NCI-H2107 treated with DMSO at 0.1 percent for 48 hours (cell line): ENCODE measurements at regions not wholly inside any gene's neighbourhood (a gene's known extent, or its start where the extent isn't known, plus 50 kb on each side); places are given as distances from the start of the nearest gene placed in this dataset.

Source experiments
- DNase-seq: peaks from one replicate; lab custom pipeline; 2025; ENCODE audit not compliant: unreplicated experiment; lab: John Stamatoyannopoulos, UW

DNA sequence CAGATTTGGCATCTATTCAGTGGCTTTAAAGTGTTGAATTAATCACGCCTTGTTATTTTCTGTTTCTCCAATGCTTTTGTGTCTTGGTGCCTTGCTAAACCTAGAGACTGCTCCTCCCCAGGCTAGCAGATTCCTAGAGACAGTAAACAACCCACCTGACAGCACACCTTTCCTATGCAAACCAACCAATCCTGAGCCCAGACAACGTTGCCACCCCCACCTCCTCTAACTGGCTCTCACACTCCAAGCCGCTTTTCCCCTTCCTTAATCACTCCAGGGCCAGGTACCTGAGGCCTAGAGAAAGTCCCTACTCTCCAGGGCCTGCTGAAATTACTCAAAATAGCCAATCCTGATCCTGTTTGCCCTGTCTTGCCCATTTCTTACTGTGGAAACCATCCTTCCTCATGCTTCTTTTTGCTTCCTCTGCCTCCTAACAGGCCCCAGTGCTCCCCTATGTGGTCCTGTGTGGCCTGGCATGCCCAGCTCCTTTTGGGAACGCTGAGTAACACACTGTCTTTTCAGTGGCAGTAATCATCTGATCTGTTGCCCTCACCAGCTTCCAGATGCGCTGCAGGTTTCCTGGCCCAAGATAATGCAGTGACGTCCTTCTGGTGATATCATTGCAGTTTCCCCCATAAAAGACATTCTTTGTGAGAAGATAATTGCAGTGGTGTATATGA is 53.4 kb downstream of the GAS1 start:
- DNase-seq: no peak

DNA sequence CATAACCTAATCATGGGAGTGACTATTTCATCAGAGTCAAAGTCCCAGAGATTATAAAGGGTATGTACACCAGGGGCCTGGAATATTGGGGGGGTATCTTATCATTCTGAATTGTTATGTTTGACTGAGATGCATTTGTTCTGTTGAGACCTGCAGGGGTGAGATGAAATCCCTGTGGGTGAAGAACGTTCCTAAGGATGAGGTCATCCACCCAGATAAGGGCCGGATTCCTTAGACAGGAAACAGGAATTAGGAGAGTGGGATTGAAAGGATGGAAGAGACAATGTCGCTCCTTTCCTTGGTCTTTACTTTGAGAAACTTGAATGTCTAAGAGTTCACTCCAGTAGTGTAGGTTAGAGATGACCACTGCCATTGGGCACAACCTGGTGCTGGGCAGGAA is 54.7 kb downstream of the GAS1 start:
- DNase-seq: no peak

DNA sequence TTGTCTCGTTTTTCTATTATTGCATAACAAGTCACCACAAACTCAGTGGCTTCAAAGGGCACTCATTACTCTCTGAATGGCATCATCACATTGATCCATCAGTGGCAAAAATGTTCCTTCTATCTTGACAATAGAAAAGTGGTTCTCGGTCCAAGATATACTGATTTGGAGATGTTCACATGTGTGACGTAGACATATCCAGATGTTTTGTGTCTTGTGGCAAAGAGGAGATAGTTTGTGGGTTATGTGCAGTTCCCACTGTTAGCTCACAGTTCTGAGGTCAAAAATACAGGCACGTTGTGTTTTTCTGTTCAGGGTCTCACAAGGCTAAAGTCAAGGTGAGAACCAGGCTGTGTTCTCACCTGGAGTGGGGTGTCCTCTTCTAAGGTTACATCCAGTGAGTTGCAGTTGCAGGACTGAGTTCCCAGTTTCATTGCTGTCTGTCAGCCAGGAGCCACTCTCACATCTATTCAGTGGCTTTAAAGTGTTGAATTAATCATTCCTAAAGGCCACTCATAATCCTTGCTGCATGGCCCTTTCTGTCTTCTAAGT is 55.3 kb downstream of the GAS1 start:
- no peak for DNase-seq

DNA sequence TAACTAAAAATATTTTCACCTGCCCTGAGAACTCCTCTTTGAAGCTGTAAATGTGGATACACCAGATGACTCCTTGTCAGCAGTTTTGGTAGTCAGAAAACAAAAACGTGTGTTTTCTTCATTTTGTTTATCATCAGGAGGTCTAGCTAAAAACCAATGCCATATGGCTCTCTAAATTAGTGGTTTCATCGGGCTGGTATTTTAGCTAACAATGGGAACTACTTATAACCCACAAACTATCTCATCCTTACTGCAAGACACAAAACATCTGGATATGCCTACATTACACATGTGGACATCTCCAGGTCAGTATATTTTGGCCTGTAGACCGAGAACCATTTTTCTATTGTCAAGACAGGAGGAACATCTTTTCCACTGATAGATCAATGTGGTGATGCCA is 56.2 kb downstream of the GAS1 start:
- DNase-seq: no peak

DNA sequence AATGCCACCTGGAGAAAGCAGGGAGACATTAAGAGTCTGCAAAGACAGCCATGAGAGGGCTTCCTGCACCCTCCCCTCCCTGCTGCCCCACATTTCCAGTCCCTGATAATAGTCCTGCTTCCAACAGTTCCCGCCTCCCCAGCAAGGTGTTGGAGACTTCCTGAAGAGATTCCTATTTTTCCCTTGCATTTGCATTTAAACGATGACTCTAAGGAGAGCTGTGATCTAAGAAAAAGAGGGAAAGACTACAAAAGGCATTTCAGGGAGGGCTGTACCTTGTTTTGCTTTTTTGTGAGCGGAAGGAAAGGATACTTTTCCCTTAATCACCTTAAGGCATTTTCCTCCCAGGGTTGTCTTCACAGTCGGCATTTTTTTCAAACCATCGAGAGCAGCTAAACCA is 62.1 kb downstream of the GAS1 start:
- DNase-seq: no peak

DNA sequence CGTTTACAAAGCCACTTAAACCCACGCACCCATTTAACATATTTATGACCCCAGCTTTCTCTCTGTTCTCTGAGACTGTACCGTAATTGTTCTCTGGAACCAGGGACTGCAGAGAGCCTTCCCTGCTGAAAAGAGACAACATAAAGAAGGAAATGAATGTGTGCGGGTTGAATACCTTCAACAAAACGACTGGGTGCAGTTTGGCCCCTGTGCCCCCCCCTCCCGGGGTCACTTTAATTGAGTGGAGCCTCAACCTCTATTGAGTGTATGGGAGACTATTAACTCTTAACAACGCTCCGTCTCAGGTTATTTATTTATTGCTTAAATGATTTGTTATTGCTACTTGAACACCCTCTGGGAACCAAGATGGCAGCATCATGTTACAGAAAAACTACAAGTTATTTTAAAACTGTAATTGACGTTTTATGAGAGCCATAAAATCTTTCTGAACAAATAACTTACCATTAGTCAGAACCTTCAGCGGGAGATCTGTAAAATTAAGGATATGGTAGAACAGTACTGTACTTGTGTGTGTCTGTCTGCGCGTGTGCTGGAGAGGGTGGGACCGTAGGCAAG is 70.6 kb downstream of the GAS1 start:
- DNase-seq: no peak

DNA sequence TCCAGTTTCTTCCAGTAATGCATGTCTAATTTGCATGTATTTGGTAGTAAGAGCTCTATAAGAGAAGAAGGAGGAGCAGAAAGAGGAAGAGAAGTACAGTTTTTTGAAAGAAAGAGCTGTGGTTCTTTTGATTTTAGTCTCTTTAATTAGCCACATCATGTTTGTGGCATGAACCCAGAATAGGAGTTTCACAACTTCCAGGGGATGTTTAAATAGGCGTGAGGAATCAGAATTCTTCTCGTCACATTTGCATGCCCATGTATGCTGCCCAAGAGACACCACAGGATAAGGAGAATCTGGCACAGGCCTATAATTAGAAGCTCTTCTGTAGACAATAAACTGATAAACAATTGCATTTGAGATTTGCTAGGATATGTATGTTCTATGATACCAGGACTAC is 78.7 kb downstream of the GAS1 start:
- DNase-seq: no peak

DNA sequence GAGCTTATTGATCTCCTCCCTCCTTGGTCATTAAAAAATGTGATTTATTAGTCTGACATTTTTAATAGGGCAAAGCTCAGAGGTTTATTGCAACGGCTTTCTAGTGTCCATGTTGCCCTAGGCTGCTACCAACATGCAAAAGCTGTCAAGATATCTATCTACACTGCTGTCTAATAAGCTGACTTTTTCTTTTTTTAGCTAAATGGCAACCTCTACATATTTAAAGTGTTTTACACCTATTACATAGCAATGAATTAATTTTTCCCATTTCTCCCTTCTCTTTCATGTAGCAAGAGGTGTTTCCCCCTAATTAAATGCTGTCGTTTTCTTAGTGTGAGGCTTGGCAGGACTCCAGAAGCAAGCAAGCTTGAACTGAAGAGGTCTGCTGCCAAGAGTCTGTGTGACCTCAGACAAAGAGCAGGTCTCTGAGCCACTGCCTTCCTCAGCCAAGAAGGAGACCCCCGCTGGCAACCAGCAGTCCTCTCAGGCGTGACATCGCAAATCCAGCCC is 79.4 kb downstream of the GAS1 start:
- DNase-seq: no peak

DNA sequence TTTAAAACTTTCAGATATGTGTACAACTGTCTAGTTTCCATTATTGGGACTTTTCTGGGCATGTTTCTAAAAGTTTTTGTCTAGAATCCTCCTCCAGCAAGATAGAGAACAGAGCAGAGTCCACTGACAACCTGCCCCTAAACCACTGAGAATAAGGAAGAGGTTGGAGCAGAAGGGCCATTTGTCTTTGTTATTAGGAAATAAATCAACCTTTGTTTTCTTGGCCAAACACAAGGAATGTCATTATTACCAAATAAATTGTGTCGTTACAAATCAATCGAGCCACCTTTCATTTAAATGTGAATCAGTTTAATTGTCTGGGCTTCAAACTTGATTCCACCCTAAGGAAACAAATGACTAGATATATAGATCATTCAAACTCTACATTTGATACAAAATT is 81.4 kb downstream of the GAS1 start:
- no peak for DNase-seq

DNA sequence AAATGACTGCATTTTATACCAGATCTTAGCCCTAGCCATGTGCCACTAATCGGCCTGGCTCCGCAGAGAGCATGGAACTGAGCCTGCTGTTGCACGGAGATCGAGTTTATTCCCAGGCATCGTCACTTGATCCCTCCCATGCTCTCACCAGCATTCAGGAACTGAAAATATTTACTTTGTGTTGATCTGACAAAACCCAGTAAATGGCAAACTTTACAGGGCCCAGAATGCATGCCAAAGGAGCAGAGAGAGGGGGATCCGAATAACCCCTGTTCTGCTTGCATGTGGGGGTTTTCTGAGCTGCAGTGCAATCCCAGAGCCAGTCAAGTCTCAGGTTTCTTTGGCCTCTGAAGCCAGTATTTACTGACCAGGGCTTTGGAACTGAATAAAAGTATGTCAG is 87.3 kb downstream of the GAS1 start:
- DNase-seq: no peak

DNA sequence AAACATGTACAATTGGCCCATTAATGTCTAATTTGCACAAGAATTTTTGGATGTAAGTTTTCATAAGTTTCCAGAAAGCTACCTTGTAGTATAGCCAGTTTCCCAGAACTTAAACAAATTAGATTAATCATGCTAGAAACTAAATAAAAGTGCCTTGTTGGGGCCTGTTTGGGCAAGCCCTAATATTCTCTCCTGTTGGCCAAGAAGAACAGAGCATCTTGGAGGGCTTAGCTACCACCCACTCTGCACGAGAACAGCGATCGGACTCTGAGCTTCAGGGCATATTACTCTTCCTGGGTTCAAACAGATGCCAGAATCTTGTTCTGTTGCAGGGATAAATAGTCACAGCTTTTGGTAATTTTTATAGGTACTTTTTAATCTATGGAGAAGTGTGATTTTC is 88.2 kb downstream of the GAS1 start:
- DNase-seq: no peak

DNA sequence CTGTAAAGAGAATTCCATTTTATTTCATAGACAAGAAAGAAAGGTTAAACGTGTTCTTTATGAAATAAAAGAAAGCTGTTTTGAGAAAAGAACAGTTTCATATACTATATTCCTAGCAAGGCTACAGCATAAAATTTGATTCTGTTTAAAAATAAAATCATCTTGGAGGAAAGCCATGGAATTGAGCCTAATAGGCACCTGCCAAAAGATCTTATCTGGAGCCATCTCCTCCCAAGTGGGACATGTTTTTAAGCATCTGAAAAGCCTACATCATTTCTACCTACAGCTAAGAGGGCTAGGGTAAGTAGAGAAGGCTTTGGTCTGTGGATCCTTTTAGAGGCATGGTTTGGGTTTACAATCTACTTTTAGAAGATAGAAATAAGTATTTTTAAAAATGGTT is 89.3 kb downstream of the GAS1 start:
- no peak for DNase-seq

DNA sequence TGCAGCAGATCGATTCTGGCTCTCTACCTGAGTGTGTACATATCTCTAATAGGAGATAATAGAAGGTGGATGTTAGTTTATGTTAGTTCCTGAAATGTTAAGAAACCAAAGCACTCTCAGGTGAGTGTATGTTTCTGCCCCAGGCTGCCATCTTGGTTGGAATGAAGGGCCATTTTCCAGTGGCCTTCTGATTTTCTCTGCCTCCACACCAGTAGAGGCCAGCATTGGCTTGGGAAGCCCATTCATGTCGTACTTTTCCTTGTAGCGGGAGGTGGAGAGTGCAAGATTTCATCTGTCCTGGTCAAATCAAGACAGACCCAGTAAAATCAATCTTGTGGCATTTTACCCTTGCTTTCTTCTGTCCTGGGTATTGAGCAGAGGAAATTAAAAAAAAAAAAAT is 91.0 kb downstream of the GAS1 start:
- no peak for DNase-seq

DNA sequence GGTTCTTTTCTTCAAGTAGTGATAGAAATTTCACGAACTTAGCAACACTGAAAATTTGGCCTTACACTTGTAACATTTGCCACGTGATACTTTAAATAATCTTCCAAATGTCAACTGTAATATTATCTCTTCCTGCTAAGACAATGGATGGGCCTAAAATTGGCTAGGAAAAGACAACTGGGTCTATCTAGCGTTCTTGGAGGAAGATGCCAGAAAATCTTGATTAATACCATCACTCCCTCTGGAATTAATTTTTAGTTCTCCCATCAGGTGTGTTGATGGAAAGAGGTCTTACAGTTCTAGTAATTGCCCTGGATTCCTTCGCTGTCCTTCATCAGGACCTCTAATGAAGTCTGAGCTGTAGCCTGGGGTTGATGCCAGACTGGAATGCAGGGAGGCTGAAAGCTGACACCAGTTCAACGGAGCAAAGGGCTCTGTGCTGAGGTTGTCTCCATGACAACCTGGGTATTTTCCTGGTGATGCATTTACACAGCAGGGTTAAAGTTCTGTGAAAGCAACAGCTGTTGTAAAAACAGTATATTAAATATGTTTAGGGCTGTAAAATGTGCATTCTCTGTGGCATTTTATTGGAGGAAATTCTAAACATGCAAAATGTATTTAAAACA is 92.3 kb downstream of the GAS1 start:
- DNase-seq: peak; percentile 1

DNA sequence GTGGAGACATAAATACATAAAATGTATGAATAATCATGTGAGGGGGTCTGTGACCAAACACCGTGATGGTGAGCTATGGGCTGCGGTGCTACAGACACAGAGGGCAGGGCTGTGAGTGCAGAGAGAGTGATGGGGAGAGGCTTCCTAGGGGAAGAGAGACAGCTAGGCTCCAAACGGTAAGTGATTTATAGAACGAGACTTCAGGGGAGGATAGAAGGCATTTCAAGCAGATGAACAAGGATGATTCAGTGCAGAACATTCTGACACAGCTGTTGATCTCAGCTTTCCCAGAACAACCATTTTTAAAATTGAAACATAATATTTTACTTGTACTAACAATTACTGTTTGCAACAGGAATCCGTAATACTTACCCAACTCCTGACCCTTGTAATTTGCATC is 100.7 kb downstream of the GAS1 start:
- DNase-seq: no peak

DNA sequence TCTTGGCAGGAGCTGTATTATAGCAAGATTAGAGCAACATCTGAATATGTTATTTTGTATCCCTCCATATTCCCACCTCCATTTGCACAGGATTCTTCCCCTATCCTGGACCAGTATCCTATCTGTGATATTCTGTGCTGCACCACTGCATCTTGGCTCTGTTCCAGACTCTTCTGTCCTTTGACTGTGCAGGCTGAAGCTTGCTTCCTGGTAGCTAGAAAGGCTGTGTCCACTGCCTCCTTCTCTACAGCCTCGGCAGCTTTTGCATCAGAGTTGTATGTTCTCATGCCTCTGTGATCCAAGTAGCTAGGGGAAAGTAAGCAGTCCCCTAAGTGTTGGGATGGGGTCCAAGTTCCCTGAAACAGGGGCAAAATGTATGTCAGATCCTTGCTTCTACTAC is 104.1 kb downstream of the GAS1 start:
- no peak for DNase-seq

DNA sequence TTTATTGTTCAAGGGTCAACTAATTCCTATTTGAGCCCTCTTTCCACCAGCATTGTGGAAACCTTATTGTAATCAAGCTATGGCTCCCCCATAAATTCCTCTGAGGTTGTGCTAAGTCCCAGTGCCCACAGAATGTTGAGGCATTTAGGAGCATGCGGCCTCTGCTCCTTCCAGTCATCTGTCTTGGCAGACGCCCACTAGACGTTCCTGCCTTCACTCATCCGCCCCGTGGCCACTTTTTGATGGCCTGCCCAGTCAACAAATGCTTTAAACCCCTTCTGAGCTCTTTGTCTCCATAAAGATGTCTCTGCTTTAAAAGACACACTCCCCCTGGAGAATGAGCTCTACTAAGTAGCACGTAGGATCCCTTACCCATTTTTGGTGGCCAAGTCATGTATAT is 104.7 kb downstream of the GAS1 start:
- DNase-seq: no peak

DNA sequence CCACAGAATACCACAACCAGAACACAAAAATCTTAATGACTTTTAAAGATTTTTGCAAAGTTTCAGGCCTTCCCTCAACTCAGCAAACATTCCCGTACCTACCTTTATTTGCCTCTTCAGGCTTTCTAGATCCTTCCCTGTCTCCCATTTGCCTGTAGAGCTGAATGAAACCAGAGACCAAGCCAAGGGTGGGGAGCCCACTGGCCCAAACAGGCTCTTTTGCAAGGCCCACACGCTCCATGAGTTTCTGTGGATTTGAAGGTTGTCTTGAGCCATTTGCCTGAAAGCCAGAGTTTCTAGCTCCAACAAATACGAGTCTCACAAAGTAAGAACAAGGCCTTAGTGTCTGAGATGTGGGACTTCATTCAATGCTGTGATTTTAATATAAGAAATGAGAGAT is 107.8 kb downstream of the GAS1 start:
- DNase-seq: no peak

DNA sequence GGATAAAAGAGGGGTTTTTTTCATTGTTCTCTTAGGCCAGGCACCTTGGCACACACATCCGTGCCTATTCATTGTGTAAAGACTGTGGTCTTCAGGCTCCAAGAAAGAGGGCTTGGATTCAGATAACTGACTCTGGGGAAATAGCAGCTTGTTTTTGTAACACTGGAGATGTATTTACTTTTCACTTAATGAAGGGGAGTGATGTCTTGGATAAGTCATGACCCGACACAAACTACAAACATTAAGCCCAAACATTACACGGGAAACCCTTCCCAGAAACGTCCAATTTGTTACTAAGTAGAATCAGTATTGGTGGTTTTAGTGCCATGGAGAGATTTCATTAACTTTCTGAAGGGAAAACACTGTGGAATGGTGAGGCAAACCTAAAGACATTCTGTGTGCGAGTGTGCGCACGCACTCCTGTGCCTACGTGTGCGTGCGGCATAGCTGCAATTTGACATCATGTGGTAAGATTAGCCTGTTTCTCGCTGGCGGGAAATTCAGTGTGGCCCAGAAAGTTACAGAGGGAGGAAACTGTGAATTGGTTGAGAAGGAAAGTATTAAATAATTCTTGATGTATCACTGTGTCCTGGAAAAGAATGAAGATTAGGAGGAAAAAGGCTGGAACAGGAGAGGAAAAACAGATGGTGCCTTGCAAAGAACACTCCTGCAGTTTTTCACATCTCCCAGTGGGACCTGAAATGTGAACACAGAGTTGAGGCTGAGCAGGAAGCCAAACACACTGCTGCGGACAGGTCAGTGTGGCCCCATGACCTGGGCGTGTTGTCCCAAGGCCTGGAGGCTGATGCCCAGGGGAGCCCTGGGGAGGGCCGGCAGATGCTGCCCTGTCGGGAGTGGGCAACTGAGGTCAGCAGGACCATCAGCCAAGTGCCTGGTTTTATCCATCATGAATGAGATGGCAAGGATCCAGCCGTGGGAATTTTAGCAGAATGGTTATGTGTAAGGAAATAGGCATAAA is 108.5 kb downstream of the GAS1 start:
- DNase-seq: no peak

DNA sequence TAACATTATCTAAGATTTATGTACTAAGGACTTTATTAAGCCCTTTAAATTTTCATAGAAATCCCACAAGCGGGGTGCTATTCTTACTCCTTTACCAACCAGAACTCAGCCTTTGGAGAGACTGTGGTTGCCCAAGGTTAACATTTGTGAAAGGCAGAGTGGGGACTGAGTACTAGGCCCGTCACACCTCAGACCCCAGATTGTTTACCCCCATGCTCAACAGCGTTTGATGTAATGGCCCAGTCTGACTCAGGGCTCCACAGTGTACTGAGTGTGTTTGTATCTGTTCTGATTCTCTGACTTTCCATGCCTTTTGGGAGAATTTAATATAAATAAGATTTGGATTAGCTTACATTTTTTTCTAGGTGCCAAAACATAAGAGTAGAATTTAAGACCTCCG is 110.0 kb downstream of the GAS1 start:
- no peak for DNase-seq

DNA sequence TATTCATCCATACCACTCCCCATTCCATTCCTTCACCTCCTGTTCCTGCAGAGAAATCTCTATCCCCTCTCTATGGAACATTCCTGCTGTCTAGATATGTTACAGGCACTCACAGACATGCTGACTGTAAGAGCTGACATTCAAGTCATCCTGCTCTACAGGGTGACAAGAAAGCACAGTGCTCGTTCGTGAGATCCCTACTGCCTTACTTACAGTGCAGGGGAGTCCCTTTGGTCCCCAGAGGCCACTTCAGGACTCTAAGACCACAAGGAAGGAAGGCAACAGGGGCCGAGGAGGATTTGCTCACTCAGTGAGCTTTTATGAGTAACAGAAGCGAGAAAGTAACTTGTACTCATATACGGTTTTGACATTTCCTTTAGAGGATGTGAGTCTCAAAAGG is 110.5 kb downstream of the GAS1 start:
- no peak for DNase-seq
